HG03280 (cell line): ENCODE measurements at regions not wholly inside any gene's neighbourhood (a gene's known extent, or its start where the extent isn't known, plus 50 kb on each side); places are given as distances from the start of the nearest gene placed in this dataset.
"Not testable (repeated sequence)": the region's sequence is repeated elsewhere in the genome, so short reads cannot be mapped to it uniquely, and the experiment has no call there.

Source experiments
- ATAC-seq: cut with Tn5 transposase; IDR thresholded peaks from one replicate; pipeline ENCODE4 v1.9.1; 2021; ENCODE audit warnings: mild to moderate bottlenecking, moderate library complexity; ENCODE audit not compliant: unreplicated experiment

- ATAC-seq, result no peak
Observed at GRCh38 chr5:103389846-103390245, 131.3 kb downstream of the MACIR start.

GRCh38 chr5:103389357-103389756, 130.8 kb downstream of the MACIR start:
- no peak for ATAC-seq

DNA sequence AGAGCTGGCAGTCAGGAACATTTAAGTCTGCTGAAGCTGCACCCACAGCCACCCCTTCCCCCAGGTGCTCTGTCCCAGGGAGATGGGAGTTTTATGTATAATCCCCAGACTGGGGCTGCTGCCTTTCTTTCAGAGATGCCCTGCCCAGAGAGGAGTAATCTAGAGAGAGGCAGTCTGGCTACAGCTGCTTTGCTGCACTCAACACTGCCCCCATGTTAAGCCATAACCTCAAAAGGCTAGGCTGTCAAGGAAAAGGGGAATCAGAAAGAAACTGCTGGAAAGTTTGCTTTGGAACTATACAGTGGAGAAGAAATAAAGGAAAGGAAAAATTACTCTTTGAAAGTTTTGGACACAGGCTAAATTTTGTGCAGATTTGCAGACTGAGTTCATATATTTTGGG, 127.2 kb downstream of the MACIR start:
- no peak for ATAC-seq

DNA sequence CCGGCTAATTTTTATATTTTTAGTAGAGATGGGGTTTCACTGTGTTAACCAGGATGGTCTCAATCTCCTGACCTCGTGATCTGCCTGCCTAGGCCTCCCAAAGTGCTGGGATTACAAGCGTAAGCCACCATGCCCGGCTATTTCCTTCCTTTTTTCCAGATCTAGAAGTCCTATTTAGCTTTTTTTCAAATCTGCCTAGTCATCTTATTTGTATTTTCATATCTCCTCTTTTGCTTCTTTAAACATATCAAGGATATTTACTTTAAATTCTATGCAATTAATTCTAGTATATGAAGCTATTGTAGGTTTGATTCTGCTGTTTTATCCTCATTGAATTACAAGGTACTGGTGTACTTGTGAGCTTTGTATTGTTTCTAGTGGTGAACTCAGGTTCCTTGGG, 119.1 kb downstream of the MACIR start:
- ATAC-seq, result not testable (repeated sequence)

- ATAC-seq, result no peak
Observed at GRCh38 chr5:103375863-103376591, 117.5 kb downstream of the MACIR start.

- no peak for ATAC-seq
Observed at GRCh38 chr5:103375350-103375749, 116.8 kb downstream of the MACIR start.

DNA sequence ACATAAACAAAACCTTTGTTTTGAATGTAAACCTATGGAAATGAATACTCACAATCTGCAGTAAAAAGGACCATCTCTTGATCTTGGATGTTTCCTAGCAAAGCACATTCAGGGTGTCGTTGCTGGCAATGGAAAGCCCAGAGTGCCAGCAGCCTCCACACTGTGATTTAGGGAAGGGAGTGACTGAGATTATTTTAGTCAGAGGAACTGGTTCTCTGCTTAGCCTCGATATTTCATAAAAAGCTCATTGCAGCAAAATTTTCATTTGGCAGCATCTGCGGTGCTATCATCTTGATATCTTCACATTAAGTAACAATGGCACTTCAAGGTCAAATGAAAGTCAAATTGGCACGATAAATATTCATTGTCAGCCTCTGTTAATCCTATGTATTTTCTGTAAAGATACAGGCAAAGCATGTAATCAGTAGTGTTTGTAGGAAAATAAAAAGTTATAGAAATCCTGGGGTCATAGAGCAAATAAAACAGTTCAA, 116.0 kb downstream of the MACIR start:
- ATAC-seq, result no peak

DNA sequence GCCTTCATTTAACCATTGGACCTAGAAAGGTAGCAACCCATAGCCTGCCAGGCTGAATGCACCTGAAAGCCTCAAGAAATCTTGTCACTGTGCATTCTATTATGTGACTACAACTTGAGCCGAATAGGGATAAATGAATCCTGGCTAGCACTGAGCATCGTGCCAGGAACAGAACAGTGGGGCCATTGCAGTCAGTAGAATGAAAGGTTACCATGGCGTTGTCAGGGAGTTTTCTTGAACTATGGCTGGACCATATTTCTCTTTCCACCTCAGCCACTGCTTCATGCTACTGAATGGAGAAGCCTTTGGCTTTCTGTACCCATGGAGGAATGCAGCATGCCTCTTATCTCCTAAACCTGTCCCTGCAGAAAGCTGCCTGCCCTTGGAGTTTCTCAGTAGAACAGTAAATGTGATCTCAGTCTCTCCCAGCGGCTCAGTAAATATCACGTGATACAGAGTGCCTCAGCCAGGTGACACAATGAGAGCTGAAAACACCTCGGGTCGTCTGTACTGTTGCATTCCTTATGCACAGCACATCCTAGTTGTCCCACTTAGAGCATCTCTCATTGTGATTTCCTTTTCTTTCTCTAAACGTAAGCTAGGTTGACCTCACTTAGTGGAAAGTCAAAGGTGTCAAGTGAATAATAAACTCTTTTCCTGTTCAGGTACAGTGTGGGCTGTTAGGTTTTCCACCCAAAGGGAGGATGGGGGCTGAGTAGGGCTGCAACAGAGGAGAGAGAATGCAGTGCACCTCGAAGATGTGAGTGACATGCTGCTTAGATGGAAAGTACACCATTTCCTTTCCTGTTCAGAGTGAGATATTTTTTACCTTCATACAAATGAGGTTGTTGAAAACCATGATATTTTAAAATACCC, 115.3 kb downstream of the MACIR start:
- no peak for ATAC-seq

- ATAC-seq, result no peak
Observed at GRCh38 chr5:103371046-103371607, 112.6 kb downstream of the MACIR start.

GRCh38 chr5:103369125-103370120, 110.9 kb downstream of the MACIR start:
- ATAC-seq, result no peak

GRCh38 chr5:103367702-103368101, 109.1 kb downstream of the MACIR start:
- ATAC-seq, result no peak

- ATAC-seq, result no peak
Observed at GRCh38 chr5:103366918-103367549, 108.5 kb downstream of the MACIR start.

DNA sequence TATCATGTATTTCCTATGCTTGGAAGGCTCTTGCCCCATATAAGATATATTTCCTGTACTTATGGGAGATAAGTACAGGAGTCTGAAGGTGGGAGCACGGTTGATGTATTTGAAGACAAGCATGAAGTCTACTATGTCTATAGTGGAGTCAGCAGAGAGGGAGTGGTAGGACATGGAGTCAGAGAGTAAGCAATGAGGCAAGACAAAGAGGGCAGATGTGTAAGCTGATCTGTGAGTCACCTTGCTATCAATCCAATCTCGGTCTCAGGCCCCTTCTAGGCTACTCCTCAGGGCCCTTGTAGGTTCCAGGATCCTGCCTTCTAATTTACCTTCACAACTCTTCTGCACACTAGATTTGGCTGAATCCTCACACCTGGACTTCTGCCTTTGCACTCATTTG, 105.5 kb downstream of the MACIR start:
- ATAC-seq, result no peak

- ATAC-seq, result no peak
Observed at GRCh38 chr5:103362211-103362610, 103.6 kb downstream of the MACIR start.

- ATAC-seq, result no peak
Observed at GRCh38 chr5:103360475-103360874, 101.9 kb downstream of the MACIR start.

DNA sequence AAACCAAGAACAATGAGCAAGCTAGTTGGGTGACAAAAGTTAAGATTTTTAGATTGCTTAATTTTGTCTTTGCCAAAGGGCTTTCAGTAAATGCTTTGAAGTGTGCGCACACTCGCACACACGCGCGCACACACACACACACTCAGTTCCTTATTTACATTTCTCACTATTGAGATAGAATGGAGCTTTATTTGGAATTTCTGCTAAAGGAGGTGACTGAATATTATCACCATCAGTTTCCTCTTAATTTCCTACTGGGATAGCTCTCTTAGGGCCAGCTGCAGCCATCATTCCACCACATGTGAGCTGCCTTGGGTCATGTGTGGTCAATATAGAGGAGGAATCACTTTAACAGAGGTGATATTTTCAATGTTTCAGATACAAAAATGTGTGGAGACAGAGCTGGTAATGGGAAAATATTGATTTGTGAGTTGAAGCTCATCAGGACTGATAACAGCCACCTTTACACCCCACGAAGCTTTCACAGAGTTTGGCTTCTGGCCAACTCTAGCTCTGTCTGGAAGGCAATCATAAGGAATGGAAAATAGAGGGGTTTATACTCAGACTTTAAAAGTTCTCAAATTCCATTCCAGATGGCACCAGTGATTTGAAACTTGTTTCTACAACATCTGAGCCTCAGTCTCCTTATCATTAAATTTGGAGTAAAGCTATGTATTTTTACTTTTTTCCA, 99.9 kb downstream of the MACIR start:
- no peak for ATAC-seq

DNA sequence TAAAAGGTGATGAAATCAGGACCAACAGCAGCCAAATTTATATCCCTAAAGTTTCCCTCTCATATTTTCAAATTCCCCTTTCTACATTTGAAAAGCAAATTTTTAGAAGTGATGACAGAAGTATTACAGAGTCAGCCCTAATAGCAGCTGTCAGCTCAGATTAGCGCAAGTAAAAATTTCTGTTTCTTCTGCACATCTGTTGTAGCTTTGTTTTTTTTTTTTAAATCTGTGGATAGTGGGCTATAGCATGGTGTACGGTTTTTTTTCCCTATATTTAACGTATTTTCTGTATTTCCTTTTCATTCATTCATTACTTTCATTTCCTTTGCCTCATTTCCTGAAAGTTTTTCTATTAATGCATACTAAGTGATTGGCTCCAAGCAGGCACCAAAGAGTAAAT, 99.1 kb downstream of the MACIR start:
- no peak for ATAC-seq

GRCh38 chr5:103356350-103357091, 98.0 kb downstream of the MACIR start:
- ATAC-seq, result no peak

- no peak for ATAC-seq
Observed at GRCh38 chr5:103355579-103355978, 97.0 kb downstream of the MACIR start.
